GM19035 (cell line): ENCODE measurements at regions not wholly inside any gene's neighbourhood (a gene's known extent, or its start where the extent isn't known, plus 50 kb on each side); places are given as distances from the start of the nearest gene placed in this dataset.
"Not testable (repeated sequence)": the region's sequence is repeated elsewhere in the genome, so short reads cannot be mapped to it uniquely, and the experiment has no call there.

Experiments
- ATAC-seq: cut with Tn5 transposase; IDR thresholded peaks from one replicate; pipeline ENCODE4 v1.9.1; 2021; ENCODE audit not compliant: unreplicated experiment

- no peak for ATAC-seq
Observed at GRCh38 chr1:198416296-198416695, 124.2 kb downstream of the ATP6V1G3 start.

- no peak for ATAC-seq
Observed at GRCh38 chr1:198411240-198411639, 129.2 kb downstream of the ATP6V1G3 start.

GRCh38 chr1:198408716-198409115 is 131.8 kb downstream of the ATP6V1G3 start:
- ATAC-seq, result no peak

GRCh38 chr1:198404632-198405031 is 135.8 kb downstream of the ATP6V1G3 start:
- not testable (repeated sequence) for ATAC-seq

DNA sequence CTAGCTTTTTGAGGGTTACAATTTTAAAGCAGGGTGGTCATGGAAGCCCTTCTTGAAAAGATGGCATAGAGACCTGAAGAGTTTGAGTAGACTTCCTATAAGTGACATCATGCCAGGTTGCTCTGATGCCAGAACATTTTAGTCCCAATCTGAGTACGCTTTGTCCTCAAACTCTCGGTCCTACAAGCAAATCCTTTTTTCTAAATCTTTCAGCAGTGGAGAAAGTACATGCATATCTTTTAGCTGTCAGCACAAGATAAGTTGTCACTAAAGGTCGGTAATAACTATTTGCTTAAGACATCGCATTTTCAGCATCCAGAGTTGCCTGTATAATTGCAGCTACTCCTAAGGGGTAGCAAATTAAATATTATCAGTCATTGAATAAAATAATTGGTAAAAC is 140.4 kb downstream of the ATP6V1G3 start:
- ATAC-seq, result no peak

GRCh38 chr1:198399452-198399851 is 141.0 kb downstream of the ATP6V1G3 start:
- no peak for ATAC-seq

- ATAC-seq, result no peak
Observed at GRCh38 chr1:198397208-198397808, 143.2 kb downstream of the ATP6V1G3 start.

DNA sequence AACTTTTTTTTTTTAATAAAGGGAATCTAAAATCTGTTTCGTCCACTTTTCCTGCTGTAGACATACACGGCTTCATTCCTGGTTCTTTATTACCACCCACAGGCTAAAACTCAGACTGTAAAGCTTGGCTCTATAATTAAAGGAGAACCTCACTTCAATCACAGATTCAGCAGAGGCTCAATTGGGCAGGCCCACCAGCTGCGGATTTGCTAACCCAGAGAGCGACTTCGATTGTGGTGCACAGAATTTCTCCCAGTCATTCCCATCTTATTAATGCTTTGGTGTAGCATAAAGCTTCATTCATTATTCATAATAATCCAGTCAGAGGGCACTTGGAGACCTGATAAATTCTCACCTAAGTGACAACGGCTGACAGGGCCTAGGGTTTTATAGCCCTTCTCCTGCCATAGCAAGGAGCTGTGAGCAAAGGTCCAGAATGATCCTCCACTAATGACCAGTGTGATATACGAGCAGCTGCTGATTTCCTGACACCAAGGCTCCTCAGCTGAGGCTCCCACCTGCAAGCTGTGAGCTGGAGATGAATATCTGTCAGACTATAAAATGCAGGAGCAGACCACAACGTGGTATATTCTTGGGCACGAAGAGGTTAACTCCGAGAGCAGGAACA is 149.0 kb downstream of the ATP6V1G3 start:
- no peak for ATAC-seq

- no peak for ATAC-seq
Observed at GRCh38 chr1:198387587-198387986, 152.9 kb downstream of the ATP6V1G3 start.

GRCh38 chr1:198380275-198380674 is 160.2 kb downstream of the ATP6V1G3 start:
- no peak for ATAC-seq

GRCh38 chr1:198377702-198378101 is 162.8 kb downstream of the ATP6V1G3 start:
- no peak for ATAC-seq

DNA sequence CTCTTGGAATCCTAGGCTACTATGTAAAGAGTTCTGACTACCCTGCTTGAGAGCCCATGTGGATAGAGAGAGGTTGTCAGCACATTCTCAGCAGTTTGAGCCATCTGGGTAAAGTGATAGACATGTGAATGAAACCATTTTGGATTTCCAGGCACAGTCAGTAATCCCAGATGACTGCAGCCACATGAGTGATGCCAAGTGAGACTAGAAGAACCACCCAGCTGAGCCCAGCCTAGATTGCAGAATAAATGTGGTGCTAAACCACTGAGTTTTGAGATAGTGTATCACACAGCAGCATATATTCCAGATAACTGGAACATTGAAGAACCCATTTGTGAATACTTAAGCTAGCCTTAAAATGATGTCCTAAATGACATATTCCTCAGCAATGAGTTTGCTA is 166.2 kb downstream of the ATP6V1G3 start:
- no peak for ATAC-seq

GRCh38 chr1:198373376-198373775 is 167.1 kb downstream of the ATP6V1G3 start:
- no peak for ATAC-seq
